BJ (cell line): ENCODE measurements at regions not wholly inside any gene's neighbourhood (a gene's known extent, or its start where the extent isn't known, plus 50 kb on each side); places are given as distances from the start of the nearest gene placed in this dataset.
"Not testable (repeated sequence)": the region's sequence is repeated elsewhere in the genome, so short reads cannot be mapped to it uniquely, and the experiment has no call there.

Experiments
- CTCF ChIA-PET: fragments of 350-600 bp; formaldehyde crosslinking; extraction: SDS; loops from one replicate; lab custom pipeline; 2021; ENCODE audit warnings: antibody characterized with exemption, inconsistent platforms; lab: Yijun Ruan, JAX
- POLR2A ChIA-PET: fragments of 300-600 bp; sonication (Branson Sonifier 250); formaldehyde crosslinking; extraction: SDS; loops from one replicate; lab custom pipeline; 2021; ENCODE audit warnings: antibody characterized with exemption; lab: Charles Lee
- DNase-seq: peaks from one replicate; pipeline ENCODE4 v3.0.0-alpha.2; 2011; ENCODE audit warnings: low read depth
- H3K27me3 ChIP-seq: 2 replicates; pipeline ENCODE4 v1.6.0; 2011; ENCODE audit warnings: low read length; ENCODE audit not compliant: control insufficient read depth, insufficient read depth
- H3K36me3 ChIP-seq: 2 replicates; pipeline ENCODE4 v1.5.1; 2011; ENCODE audit warnings: low read length; ENCODE audit not compliant: control insufficient read depth, insufficient read depth
- H3K4me3 ChIP-seq: 2 replicates; pipeline ENCODE4 v1.5.1; 2011; ENCODE audit warnings: low read depth, mild to moderate bottlenecking, control low read depth, low read length
- CTCF ChIP-seq: IDR thresholded peaks from 2 replicates; pipeline ENCODE4 v1.5.1; 2011; ENCODE audit warnings: low read depth, mild to moderate bottlenecking, control low read depth, inconsistent platforms, low read length, moderate library complexity; ENCODE audit not compliant: insufficient read depth

GRCh38 chr4:45425135-45425534 is 698.7 kb downstream of the GABRG1 start:
- CTCF ChIA-PET, result no interaction called here
- POLR2A ChIA-PET, result no interaction called here
- Histone ChIP-seq H3K4me3 (no peak overlapping the region), H3K27me3 (no peaks in the 10 kb centered on the region), H3K36me3 (no peaks in the 10 kb centered on the region)
- TF ChIP-seq CTCF, result no peak
- no peak for DNase-seq

DNA sequence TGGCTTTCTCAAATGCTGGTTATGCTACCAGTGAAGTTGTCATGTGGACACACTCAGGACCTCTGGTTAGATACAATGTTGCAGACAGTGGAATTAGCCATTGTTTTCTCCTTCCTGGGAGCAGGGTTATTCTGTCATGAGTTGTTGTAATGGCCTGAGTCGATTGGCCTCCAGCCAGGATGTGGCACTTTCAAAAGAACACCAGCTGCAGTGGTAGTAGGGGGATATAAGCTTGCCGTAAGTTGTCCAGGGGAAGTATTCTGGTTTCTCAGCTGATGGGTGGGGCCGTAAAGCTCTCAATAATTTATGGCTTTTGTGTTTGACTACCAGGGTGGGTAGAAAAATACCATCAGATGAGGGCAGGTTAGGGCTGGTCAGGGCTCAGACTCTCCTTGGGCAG is 697.5 kb upstream of the GNPDA2 start:
- ChIA-PET POLR2A (no interaction called here), CTCF (no interaction called here)
- no peak for TF ChIP-seq CTCF
- Histone ChIP-seq H3K4me3 (no peak overlapping the region), H3K36me3 (no peaks in the 10 kb centered on the region), H3K27me3 (no peaks in the 10 kb centered on the region)
- DNase-seq, result no peak

GRCh38 chr4:45420091-45420674 is 693.8 kb upstream of the GNPDA2 start:
- POLR2A ChIA-PET, H3K27me3 ChIP-seq, CTCF ChIA-PET, H3K36me3 ChIP-seq, H3K4me3 ChIP-seq, DNase-seq: not testable (repeated sequence)

DNA sequence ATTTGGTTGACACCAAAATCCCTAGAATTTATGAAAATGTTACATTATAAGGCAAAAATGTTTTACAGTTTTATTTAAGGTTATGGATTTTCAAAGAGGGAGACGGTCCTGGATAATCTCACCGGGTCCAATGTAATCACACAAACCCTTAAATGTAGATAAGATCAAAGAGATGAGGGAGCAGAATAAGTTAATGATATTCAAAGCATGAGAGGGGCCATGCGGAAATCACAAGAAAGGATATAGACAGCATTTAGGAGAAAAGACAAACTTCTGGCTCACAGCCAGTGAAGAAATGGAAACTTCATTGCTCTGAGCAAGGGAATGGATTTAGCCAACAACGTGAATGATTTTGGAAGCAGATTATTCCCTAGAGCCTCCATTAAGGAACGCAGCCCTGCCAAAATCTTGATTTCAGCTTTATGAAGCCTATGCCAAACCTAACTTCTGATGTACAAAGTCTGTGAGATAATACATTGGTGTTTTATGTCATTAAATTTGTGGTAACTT is 684.4 kb upstream of the GNPDA2 start:
- H3K36me3 ChIP-seq, result no peaks in the 10 kb centered on the region
- TF ChIP-seq CTCF, result no peak
- H3K4me3 ChIP-seq, result no peak overlapping the region
- DNase-seq, result no peak
- POLR2A ChIA-PET, result no interaction called here
- no peaks in the 10 kb centered on the region for H3K27me3 ChIP-seq
- CTCF ChIA-PET, result no interaction called here

DNA sequence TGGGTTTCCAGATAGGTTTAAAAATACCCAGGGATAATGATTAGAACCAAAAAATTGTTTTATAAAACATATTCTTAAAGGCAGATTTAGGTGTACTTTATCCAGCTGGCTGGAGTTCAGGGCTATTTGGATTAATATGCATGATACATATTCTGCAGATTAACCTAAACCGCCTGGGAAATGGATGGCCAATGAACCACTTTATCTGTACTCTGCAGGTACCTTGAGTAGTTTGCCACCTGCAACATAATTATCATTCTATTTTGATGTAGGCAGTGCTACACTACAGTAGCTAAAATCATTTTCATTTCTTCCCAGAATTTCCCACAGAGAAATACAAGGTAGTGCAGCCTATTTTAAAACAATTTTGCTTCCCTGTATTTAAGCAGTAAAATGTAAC is 683.2 kb upstream of the GNPDA2 start:
- H3K27me3 ChIP-seq, result no peaks in the 10 kb centered on the region
- H3K4me3 ChIP-seq, result no peak overlapping the region
- CTCF ChIA-PET, result no interaction called here
- no peak for DNase-seq
- no peak for TF ChIP-seq CTCF
- POLR2A ChIA-PET, result no interaction called here
- H3K36me3 ChIP-seq, result no peaks in the 10 kb centered on the region

DNA sequence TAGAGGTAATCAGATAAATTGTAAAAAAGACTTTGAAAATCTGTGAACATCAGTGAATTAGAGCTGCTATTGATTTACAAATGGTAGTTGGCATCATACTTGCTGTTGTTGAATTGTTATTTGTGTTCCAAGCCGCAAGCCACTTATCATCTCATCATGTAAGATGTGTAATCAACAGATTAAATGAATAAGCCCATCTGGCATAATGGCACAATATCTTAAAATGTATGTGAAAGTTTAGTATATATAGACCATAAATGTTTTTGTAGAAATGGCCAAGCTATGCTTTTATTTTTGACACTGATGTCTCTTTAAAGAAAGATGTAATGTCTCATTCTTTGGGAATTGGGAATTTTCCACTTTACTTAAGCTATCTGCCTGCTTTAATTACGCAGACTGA is 682.6 kb upstream of the GNPDA2 start:
- CTCF ChIA-PET, result no interaction called here
- TF ChIP-seq CTCF, result no peak
- no peaks in the 10 kb centered on the region for H3K36me3 ChIP-seq
- POLR2A ChIA-PET, result no interaction called here
- DNase-seq, result no peak
- H3K4me3 ChIP-seq, result no peak overlapping the region
- no peaks in the 10 kb centered on the region for H3K27me3 ChIP-seq
